Right atrium auricular region (tissue), 2 donors: ENCODE measurements at regions not wholly inside any gene's neighbourhood (a gene's known extent, or its start where the extent isn't known, plus 50 kb on each side); places are given as distances from the start of the nearest gene placed in this dataset.
"Not testable (repeated sequence)": the region's sequence is repeated elsewhere in the genome, so short reads cannot be mapped to it uniquely, and the experiment has no call there.

Source experiments
- DNase-seq: peaks from one replicate; pipeline ENCODE4 v3.0.0-alpha.2; 2019; ENCODE audit warnings: low spot score
- H3K27ac ChIP-seq, 2 donors: fragments of 200-600 bp; sonication (generic); 1 replicate in 1 of 2; 2 replicates in 1 of 2; pipeline ENCODE4 v1.5.1; 2016 to 2019
- H3K27me3 ChIP-seq, 2 donors: fragments of 200-600 bp; sonication (generic); one replicate each; pipeline versions ENCODE4 v1.5.1 to v1.6.0; 2017 to 2019
- H3K36me3 ChIP-seq: fragments of 200-600 bp; sonication (generic); one replicate; pipeline ENCODE4 v1.5.1; 2016
- H3K4me1 ChIP-seq, 2 donors: fragments of 200-600 bp; sonication (generic); one replicate each; pipeline versions ENCODE4 v1.5.1 to v1.6.0; 2017 to 2019
- H3K4me3 ChIP-seq, 2 donors: fragments of 200-600 bp; sonication (generic); 1 replicate in 1 of 2; 2 replicates in 1 of 2; pipeline ENCODE4 v1.5.1; 2017 to 2019; ENCODE audit warnings: mild to moderate bottlenecking in 1 of 2, moderate library complexity in 1 of 2
- H3K9me3 ChIP-seq, 2 donors: fragments of 200-600 bp; sonication (generic); one replicate each; pipeline ENCODE4 v1.5.1; 2019
- TF ChIP-seq, protein P1 (sequence below), 2 donors: fragments of 200-600 bp; sonication (generic); IDR thresholded peaks; one replicate each; pipeline ENCODE4 v1.5.1; 2019; ENCODE audit warnings: antibody characterized with exemption in 2 of 2

DNA sequence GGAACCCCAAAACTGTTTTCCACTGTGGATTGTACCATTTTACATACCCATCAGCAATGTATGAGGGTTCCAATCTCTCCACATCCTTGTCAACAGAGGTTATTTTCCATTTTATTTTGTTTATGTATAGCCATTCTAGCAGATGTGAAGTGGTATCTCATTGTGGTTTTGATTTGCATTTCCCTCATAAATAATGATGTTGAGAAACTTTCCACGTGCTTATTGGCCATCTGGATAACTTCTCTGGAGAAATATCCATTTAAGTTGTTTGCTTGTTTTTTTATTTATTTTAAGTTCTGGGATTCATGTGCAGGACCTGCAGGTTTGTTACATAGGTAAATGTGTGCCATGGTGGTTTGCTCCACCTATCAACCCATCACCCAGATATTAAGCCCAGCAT, 280.2 kb upstream of the USP25 start:
- Histone ChIP-seq H3K9me3 (peaks cover 0 to 4% of the 10 kb centered on the region in 2 donors), H3K27me3 (no peaks in the 10 kb centered on the region), H3K27ac (no peak overlapping the region), H3K36me3 (no peaks in the 10 kb centered on the region), H3K4me1 (peaks cover 0 to under 1% of the 10 kb centered on the region in 2 donors), H3K4me3 (no peak overlapping the region)
- DNase-seq, result no peak
- TF ChIP-seq, protein P1, sequence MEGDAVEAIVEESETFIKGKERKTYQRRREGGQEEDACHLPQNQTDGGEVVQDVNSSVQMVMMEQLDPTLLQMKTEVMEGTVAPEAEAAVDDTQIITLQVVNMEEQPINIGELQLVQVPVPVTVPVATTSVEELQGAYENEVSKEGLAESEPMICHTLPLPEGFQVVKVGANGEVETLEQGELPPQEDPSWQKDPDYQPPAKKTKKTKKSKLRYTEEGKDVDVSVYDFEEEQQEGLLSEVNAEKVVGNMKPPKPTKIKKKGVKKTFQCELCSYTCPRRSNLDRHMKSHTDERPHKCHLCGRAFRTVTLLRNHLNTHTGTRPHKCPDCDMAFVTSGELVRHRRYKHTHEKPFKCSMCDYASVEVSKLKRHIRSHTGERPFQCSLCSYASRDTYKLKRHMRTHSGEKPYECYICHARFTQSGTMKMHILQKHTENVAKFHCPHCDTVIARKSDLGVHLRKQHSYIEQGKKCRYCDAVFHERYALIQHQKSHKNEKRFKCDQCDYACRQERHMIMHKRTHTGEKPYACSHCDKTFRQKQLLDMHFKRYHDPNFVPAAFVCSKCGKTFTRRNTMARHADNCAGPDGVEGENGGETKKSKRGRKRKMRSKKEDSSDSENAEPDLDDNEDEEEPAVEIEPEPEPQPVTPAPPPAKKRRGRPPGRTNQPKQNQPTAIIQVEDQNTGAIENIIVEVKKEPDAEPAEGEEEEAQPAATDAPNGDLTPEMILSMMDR (IDR thresholded peaks at IDR 0.05), result no peak

DNA sequence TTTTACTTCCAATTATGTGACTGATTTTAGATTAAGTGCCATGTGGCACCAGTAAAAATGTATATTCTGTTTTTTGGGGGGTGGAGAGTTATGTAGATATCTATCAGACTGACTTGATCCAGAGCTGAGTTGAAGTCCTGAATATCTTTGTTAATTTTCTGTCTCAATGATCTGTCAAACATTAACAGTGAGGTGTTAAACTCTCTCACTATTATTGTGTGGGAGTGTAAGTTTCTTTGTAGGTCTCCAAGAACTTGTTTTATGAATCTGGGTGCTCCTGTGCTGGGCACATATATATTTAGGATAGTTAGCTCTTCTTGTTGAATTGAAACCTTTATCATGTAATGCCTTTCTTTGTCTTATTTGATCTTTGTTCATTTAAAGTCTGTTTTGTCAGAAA, 276.5 kb upstream of the USP25 start:
- no peaks in the 10 kb centered on the region for H3K9me3 ChIP-seq
- no peak for DNase-seq
- TF ChIP-seq, protein P1 (IDR thresholded peaks at IDR 0.05), result no peak
- H3K4me3 ChIP-seq, result no peak overlapping the region
- H3K27me3 ChIP-seq, result no peaks in the 10 kb centered on the region
- no peak overlapping the region for H3K27ac ChIP-seq
- H3K4me1 ChIP-seq, result no peaks in the 10 kb centered on the region
- no peaks in the 10 kb centered on the region for H3K36me3 ChIP-seq

DNA sequence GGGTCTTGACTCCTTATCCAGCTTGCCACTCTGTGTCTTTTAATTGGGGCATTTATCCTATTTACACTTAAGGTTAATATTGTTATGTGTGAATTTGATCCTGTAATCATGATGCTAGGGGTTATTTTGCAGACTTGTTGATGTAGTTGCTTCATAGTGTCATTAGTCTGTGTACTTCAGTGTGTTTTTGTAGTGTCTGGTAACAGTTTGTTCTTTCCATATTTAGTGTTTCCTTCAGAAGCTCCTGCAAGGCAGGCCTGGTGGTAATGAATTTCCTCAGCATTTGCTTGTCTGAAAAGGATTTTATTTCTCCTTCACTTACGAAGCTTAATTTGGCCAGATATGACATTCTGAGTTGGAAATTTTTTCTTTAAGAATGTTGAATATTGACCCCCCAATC, 276.0 kb upstream of the USP25 start:
- not testable (repeated sequence) for H3K4me3 ChIP-seq, DNase-seq, H3K4me1 ChIP-seq, H3K27me3 ChIP-seq, H3K27ac ChIP-seq, H3K36me3 ChIP-seq, H3K9me3 ChIP-seq

DNA sequence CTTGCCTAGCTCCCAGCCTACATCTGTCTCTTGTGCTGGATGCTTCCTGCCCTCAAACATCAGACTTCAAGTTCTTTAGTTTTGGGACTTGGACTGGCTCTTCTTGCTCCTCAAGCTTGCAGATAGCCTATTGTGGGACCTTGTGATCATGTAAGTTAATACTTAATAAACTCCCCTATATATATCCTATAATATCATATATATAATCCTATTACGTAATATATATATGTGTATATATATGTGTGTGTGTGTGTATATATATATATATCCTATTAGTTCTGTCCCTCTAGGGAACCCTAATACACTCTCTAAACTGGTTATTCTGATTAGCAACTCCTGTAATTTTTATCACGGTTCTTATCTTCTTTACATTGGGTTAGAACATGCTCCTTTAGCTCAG, 274.9 kb upstream of the USP25 start:
- not testable (repeated sequence) for H3K27ac ChIP-seq

DNA sequence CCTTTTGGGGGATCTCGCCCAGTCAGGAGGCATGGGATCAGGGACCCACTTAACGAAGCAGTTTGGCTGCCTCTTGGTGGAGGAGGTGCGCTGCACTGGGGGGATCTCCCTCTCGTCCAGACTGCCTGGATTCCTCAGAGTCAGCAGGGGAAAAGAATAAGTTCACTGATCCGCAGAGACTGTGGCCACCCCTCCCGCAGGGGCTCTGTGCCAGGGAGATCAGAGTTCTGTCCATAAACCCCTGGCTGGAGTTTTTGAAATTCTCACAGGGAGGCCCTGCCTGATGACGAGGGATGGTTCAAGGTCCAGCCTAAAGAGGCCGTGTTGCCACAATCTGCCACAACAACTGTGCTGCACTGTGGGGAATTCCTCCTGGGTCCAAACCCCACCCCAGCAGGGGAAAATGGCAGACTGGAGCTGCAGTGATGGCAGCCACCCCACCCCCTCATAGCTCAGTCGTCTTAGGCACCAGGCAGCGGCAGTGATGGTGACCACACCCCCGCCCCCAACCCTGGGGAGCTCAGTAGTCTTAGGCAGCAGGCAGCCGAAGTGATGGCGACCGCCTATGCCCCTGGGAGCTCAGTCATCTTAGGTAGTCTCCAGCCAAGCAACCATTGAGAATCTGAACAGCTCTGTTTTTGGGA, 273.8 kb upstream of the USP25 start:
- no peak overlapping the region for H3K27ac ChIP-seq
- no peaks in the 10 kb centered on the region for H3K27me3 ChIP-seq
- TF ChIP-seq, protein P1 (IDR thresholded peaks at IDR 0.05), result no peak
- H3K36me3 ChIP-seq, result no peaks in the 10 kb centered on the region
- no peaks in the 10 kb centered on the region for H3K4me1 ChIP-seq
- H3K4me3 ChIP-seq, result no peak overlapping the region
- no peaks in the 10 kb centered on the region for H3K9me3 ChIP-seq
- no peak for DNase-seq

More for the DNA sequence above, 274.9 kb upstream of the USP25 start:
- H3K9me3 ChIP-seq, H3K36me3 ChIP-seq, H3K4me3 ChIP-seq, H3K27me3 ChIP-seq, H3K4me1 ChIP-seq, DNase-seq: not testable (repeated sequence)

DNA sequence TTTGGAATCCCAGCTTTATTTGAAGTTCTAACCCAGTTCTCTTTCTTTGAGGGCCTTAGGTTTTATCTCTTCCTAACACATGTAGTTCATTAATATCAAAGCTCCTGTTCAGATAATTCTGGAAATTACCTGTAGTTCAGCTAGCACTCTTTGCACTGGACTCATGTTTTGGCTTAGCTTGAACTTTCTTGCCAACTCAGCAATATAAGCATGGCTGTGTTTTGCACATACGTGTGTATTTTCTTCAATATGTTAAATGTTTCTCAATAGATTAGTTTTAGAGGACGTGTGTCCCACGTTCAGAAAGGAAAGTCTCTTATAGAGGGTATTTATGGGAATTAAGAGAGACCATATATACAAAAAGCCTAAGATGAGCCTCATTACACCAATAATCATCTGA, 271.8 kb upstream of the USP25 start:
- TF ChIP-seq, protein P1 (IDR thresholded peaks at IDR 0.05), result no peak
- H3K27me3 ChIP-seq, result no peaks in the 10 kb centered on the region
- no peaks in the 10 kb centered on the region for H3K36me3 ChIP-seq
- H3K27ac ChIP-seq, result no peak overlapping the region
- no peaks in the 10 kb centered on the region for H3K4me1 ChIP-seq
- H3K9me3 ChIP-seq, result no peaks in the 10 kb centered on the region
- DNase-seq, result no peak
- no peak overlapping the region for H3K4me3 ChIP-seq

DNA sequence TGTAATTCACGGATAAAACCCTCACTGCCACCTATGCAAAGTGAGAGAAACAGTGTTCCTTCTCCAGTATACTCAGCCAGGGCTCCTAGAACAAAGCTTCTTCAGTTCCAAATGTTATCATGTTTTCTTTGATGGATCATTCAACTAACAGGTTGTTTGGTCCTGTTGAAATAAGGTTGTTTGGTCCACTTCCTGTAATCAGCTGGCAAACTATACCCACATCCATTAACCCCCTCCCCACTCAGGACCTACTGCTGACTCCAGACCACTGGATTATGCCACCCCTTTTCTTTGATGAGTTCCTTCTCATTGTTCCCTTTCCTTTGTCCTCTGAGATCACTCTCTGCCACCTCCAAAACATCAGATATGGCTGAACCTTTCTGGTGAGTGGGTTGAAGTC, 267.7 kb upstream of the USP25 start:
- Histone ChIP-seq H3K4me1 (no peaks in the 10 kb centered on the region), H3K27me3 (no peaks in the 10 kb centered on the region)
- TF ChIP-seq, protein P1 (IDR thresholded peaks at IDR 0.05), result no peak

More for the DNA sequence above, 267.7 kb upstream of the USP25 start:
- Histone ChIP-seq H3K4me3 (no peak overlapping the region), H3K9me3 (no peaks in the 10 kb centered on the region), H3K36me3 (no peaks in the 10 kb centered on the region), H3K27ac (no peak overlapping the region)
- no peak for DNase-seq
